Suprapubic skin (tissue), 4 donors: ENCODE measurements at regions not wholly inside any gene's neighbourhood (a gene's known extent, or its start where the extent isn't known, plus 50 kb on each side); places are given as distances from the start of the nearest gene placed in this dataset.

Source experiments
- CTCF ChIP-seq, 2 donors: fragments of 200-600 bp in 1 of 2; fragments of 450-650 bp in 1 of 2; sonication (generic) in 1 of 2; IDR thresholded peaks; one replicate each; pipeline ENCODE4 v1.5.1; 2016 to 2019; ENCODE audit warnings: antibody characterized with exemption in 2 of 2, mild to moderate bottlenecking in 1 of 2, moderate library complexity in 1 of 2
- EP300 ChIP-seq: sonication (generic); formaldehyde crosslinking; IDR thresholded peaks from one replicate; pipeline ENCODE4 v1.6.1; 2017; ENCODE audit warnings: antibody characterized with exemption
- POLR2A ChIP-seq, 2 donors: fragments of 450-650 bp; IDR thresholded peaks; one replicate each; pipeline ENCODE4 v1.6.1; 2017; ENCODE audit warnings: antibody characterized with exemption in 2 of 2, mild to moderate bottlenecking in 2 of 2, moderate library complexity in 2 of 2
- POLR2AphosphoS5 ChIP-seq, 3 donors: sonication (generic); formaldehyde crosslinking; IDR thresholded peaks; one replicate each; pipeline ENCODE4 v1.6.1; 2017; ENCODE audit warnings: antibody characterized with exemption in 3 of 3

GRCh38 chr4:120443116-120443515 is 376.5 kb upstream of the MAD2L1 start:
- no peak for TF ChIP-seq CTCF (IDR thresholded peaks at IDR 0.05)
- TF ChIP-seq POLR2A (IDR thresholded peaks at IDR 0.05) = no peak
- no peak for TF ChIP-seq POLR2AphosphoS5 (IDR thresholded peaks at IDR 0.05)
- TF ChIP-seq EP300 = no peak
